Endothelial cell of umbilical vein (primary cell): ENCODE measurements at regions not wholly inside any gene's neighbourhood (a gene's known extent, or its start where the extent isn't known, plus 50 kb on each side); places are given as distances from the start of the nearest gene placed in this dataset.

Experiments
- BruUV-seq: library from RNA; stranded (reverse); fragments of 400-500 nt; replicated peaks from 2 replicates; lab custom pipeline; 2021; lab: Mats Ljungman, UMichigan
- CTCF ChIA-PET: fragments of 300-600, 350-600 bp; sonication (Branson Sonifier 250); formaldehyde crosslinking; loops from one replicate; lab custom pipeline; 2021; ENCODE audit warnings: antibody characterized with exemption, inconsistent platforms; lab: Charles Lee
- POLR2A ChIA-PET: fragments of 300-600, 350-600 bp; sonication (Branson Sonifier 250); formaldehyde crosslinking; loops from one replicate; lab custom pipeline; 2021; ENCODE audit warnings: antibody characterized with exemption, inconsistent platforms; lab: Charles Lee
- DNase-seq: peaks from one replicate; pipeline ENCODE4 v3.0.0-alpha.2; 2011; ENCODE audit warnings: low read depth, low spot score
- FAIRE-seq: peaks from 2 replicates; lab custom pipeline; 2011; peaks lifted over from hg19 to GRCh38; lab: Jason Lieb, UNC
- H2AFZ ChIP-seq: 2 replicates; pipeline ENCODE4 v1.6.0; 2012; ENCODE audit warnings: low read depth, low read length, control low read depth, inconsistent platforms
- H3K27ac ChIP-seq: 2 replicates; pipeline ENCODE4 v1.5.1; 2011; ENCODE audit warnings: low read depth, mild to moderate bottlenecking, control low read depth, low read length, moderate library complexity; ENCODE audit not compliant: insufficient read depth
- H3K27me3 ChIP-seq, 2 experiments: 2 replicates each; pipeline versions ENCODE4 v1.6.0 to v1.6.1; 2011; ENCODE audit warnings: low read length in 2 of 2, mixed read lengths in 1 of 2; ENCODE audit not compliant: control insufficient read depth in 2 of 2, insufficient read depth in 2 of 2
- H3K36me3 ChIP-seq, 2 experiments: 2 replicates in 1 of 2; 3 replicates in 1 of 2; pipeline ENCODE4 v1.5.1; 2011; ENCODE audit warnings: low read length in 2 of 2, mild to moderate bottlenecking in 1 of 2, moderate library complexity in 1 of 2; ENCODE audit not compliant: control insufficient read depth in 2 of 2, insufficient read depth in 2 of 2; ENCODE audit errors: extremely low read depth in 1 of 2
- H3K4me1 ChIP-seq: 3 replicates; pipeline ENCODE4 v1.5.1; 2011; ENCODE audit warnings: mild to moderate bottlenecking, low read length; ENCODE audit not compliant: control insufficient read depth, insufficient read depth; ENCODE audit errors: extremely low read depth
- H3K4me2 ChIP-seq: 2 replicates; pipeline ENCODE4 v1.6.1; 2011; ENCODE audit warnings: low read length, control low read depth, mixed read lengths; ENCODE audit not compliant: insufficient read depth
- H3K4me3 ChIP-seq, 3 experiments: fragments of 200-600 bp in 1 of 3; sonication (generic), shearing (Covaris generic) in 1 of 3; replicated peaks in 1 of 3; 2 replicates each; pipeline ENCODE4 v1.5.1; 2011 to 2016; ENCODE audit warnings: control low read depth in 3 of 3, low read length in 3 of 3, mild to moderate bottlenecking in 2 of 3, inconsistent platforms in 1 of 3, low read depth in 1 of 3, moderate library complexity in 1 of 3; ENCODE audit not compliant: insufficient read depth in 1 of 3
- H3K79me2 ChIP-seq: 2 replicates; pipeline ENCODE4 v1.6.0; 2012; ENCODE audit warnings: low read length, inconsistent platforms; ENCODE audit not compliant: control insufficient read depth, insufficient read depth
- H3K9ac ChIP-seq: replicated peaks from 2 replicates; pipeline ENCODE3; 2011; ENCODE audit warnings: low read length, control low read depth; ENCODE audit not compliant: insufficient read depth; ENCODE audit errors: extremely low read depth
- H3K9me1 ChIP-seq: replicated peaks from 3 replicates; pipeline ENCODE4 v1.6.0; 2011; ENCODE audit warnings: mild to moderate bottlenecking, low read length; ENCODE audit not compliant: control insufficient read depth, insufficient read depth; ENCODE audit errors: extremely low read depth
- H3K9me3 ChIP-seq: replicated peaks from 2 replicates; pipeline ENCODE4 v1.5.1; 2012; ENCODE audit warnings: low read length, inconsistent platforms; ENCODE audit not compliant: control insufficient read depth, insufficient read depth
- H4K20me1 ChIP-seq: replicated peaks from 2 replicates; pipeline ENCODE3; 2011; ENCODE audit warnings: mild to moderate bottlenecking, low read length; ENCODE audit not compliant: control insufficient read depth, insufficient read depth; ENCODE audit errors: extremely low read depth
- CTCF ChIP-seq, 2 donors: IDR thresholded peaks; 1 replicate in 1 of 2; 2 replicates in 1 of 2; pipeline ENCODE4 v1.5.1; 2011; ENCODE audit warnings: low read length in 2 of 2, mild to moderate bottlenecking in 2 of 2, moderate library complexity in 2 of 2, control low read depth in 1 of 2, inconsistent platforms in 1 of 2, low read depth in 1 of 2; ENCODE audit not compliant: insufficient read depth in 1 of 2; ENCODE audit errors: extremely low read depth in 1 of 2
- EZH2 ChIP-seq: IDR thresholded peaks from 2 replicates; pipeline ENCODE4 v1.6.1; 2012; ENCODE audit warnings: borderline replicate concordance, low read depth, mild to moderate bottlenecking, moderate library complexity, low read length, inconsistent platforms; ENCODE audit not compliant: severe bottlenecking
- FOS ChIP-seq: IDR thresholded peaks from 2 replicates; pipeline ENCODE4 v1.6.1; 2011; ENCODE audit warnings: mild to moderate bottlenecking, low read length, moderate library complexity, borderline replicate concordance; ENCODE audit not compliant: insufficient read depth
- GATA2 ChIP-seq: IDR thresholded peaks from 2 replicates; pipeline ENCODE4 v1.7.0; 2011; ENCODE audit warnings: low read depth, mild to moderate bottlenecking, moderate library complexity, mixed read lengths, low read length; ENCODE audit not compliant: insufficient read length, insufficient read depth
- JUN ChIP-seq: IDR thresholded peaks from 2 replicates; pipeline ENCODE4 v1.6.1; 2011; ENCODE audit warnings: borderline replicate concordance, low read depth; ENCODE audit not compliant: insufficient read length, insufficient read depth
- MAX ChIP-seq: IDR thresholded peaks from 2 replicates; pipeline ENCODE4 v1.6.1; 2011; ENCODE audit not compliant: insufficient read depth, insufficient read length
- MYC ChIP-seq: IDR thresholded peaks from one replicate; pipeline ENCODE4 v1.6.1; 2011; ENCODE audit warnings: mild to moderate bottlenecking, low read depth, low read length
- POLR2A ChIP-seq: IDR thresholded peaks from 2 replicates; pipeline ENCODE4 v1.6.1; 2012; ENCODE audit warnings: low read depth, mild to moderate bottlenecking, control low read depth, low read length
- POLR2AphosphoS5 ChIP-seq: IDR thresholded peaks from 2 replicates; pipeline ENCODE4 v1.6.1; 2012; ENCODE audit warnings: low read depth, mild to moderate bottlenecking, control low read depth, low read length, moderate library complexity; ENCODE audit not compliant: insufficient read depth
- dilution Hi-C: fragments of 300-500 bp; cut with MboI; formaldehyde crosslinking; loops from one replicate; pipeline ENCODE4 v1.15.0; 2019; ENCODE audit warnings: low sequenced_read_pairs; ENCODE audit not compliant: extremely low pct_ligation_motif_present
- intact Hi-C: fragments of 100-400 bp; cut with micrococcal nuclease; formaldehyde crosslinking; loops from one replicate; pipeline ENCODE4 v1.10.0; 2022

- H3K27ac ChIP-seq = no peak overlapping the region
- no TSS peak for BruUV-seq
- DNase-seq (peak; percentile 16), FAIRE-seq (no peak)
- no peaks in the 10 kb centered on the region for H3K9me1 ChIP-seq
- no peaks in the 10 kb centered on the region for H3K9me3 ChIP-seq
- intact Hi-C loops (no loop called here), dilution Hi-C loops (no loop called here)
- H3K4me1 ChIP-seq = no peaks in the 10 kb centered on the region
- H2AFZ ChIP-seq = no peak overlapping the region
- H3K79me2 ChIP-seq = no peaks in the 10 kb centered on the region
- TF ChIP-seq EZH2 (no peak), CTCF (IDR thresholded peaks at IDR 0.05; ENCODE audit: extremely low read depth in 1 of 2, insufficient read depth in 1 of 2, low read depth in 1 of 2, low read length in 2 of 2) (no peak), POLR2AphosphoS5 (no peak), POLR2A (no peak), FOS (no peak), GATA2 (no peak), MYC (no peak), JUN (no peak), MAX (no peak)
- no peaks in the 10 kb centered on the region for H3K36me3 ChIP-seq
- no peaks in the 10 kb centered on the region for H4K20me1 ChIP-seq
- POLR2A ChIA-PET = no interaction called here
- H3K27me3 ChIP-seq = peaks cover 48 to 60% of the 10 kb centered on the region in 2 experiments
- H3K4me3 ChIP-seq = no peak overlapping the region
- CTCF ChIA-PET = interaction anchor here (1.0 kb wide), 1 partner anchor 182 kb away, joined by 4 read pairs; no protein-coding TSS in a partner anchor
- no peak overlapping the region for H3K9ac ChIP-seq
- H3K4me2 ChIP-seq = no peak overlapping the region
These were observed 179.4 kb downstream of the INHBB start for GRCh38 chr2:120525056-120526046.
